COR-L47 (cell line): ENCODE measurements at regions not wholly inside any gene's neighbourhood (a gene's known extent, or its start where the extent isn't known, plus 50 kb on each side); places are given as distances from the start of the nearest gene placed in this dataset.

ENCODE experiments used
- DNase-seq: peaks from one replicate; lab custom pipeline; 2025; lab: John Stamatoyannopoulos, UW

DNA sequence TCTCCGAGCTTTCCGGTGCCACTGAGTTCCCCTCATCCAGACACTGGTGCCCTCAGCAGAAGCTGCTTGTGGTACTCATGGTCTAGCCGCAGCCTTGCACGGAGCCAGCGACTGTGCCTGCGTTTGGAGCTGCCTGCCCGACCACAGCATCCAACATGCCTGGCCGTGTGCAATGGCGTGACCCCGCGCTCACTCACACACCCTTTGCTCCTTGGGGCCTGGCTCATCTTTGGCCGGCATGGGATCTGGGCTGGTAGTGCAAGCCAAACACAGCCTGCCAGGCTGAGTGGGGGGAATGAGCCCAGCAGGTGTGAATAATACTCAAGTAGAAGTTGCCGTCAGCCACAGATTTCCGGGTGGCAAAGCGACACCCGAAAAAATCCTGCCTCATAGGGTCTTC, 1178.7 kb upstream of the GBE1 start:
- DNase-seq, result no peak

DNA sequence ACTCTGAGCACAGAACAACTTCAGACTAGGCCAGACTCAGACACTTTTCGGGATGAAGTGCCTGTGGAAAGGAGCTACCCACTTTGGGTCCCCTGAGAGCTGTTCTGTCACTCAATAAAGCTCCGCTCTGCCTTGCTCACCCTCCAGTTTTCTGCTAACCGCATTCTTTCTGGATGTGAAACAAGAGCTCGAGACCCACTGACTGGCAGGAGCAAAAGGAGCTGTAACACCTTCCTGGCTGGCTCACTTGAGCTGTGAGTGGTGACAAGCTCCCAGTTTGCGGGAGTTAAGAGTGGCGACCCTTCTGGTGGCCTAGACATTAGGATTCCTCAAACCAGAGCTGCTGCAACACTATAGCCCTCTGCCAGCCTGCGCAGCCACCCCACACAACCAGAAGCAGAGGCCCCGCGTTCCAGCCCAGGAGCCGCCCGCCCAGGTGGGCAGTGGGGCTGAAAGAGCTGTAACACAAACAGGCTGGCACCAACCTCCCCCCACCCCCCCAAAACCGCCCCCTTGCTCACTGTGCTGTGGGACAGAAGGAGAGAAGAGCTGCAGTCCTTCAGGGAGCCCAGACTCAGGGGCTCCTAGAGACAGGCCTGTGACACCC, 1178.1 kb upstream of the GBE1 start:
- no peak for DNase-seq

DNA sequence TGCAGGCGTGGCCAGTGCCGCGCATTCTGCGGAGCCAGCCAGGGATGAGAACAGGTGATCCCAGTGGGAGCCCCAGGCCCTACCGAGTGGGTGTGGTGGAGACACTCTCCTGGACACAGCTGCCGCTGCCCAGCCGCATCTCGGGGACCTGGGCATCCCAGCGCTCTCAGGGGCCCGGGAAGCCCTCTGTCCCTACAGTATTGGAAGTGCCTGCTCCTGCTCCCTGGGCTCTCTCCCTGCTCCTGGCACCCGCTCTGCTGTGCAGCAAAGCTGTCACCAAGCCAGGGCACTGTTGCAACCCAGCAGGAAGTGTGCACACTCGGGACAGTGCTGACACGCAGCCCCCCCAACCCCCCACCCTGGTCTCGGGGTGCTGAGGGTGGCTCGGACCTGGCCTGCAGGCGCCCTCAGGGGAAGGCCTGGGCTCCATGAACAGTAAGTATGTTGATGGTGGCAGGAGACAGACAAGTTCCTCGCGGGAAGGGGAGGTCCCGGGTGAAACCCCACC, 1177.4 kb upstream of the GBE1 start:
- DNase-seq, result no peak

DNA sequence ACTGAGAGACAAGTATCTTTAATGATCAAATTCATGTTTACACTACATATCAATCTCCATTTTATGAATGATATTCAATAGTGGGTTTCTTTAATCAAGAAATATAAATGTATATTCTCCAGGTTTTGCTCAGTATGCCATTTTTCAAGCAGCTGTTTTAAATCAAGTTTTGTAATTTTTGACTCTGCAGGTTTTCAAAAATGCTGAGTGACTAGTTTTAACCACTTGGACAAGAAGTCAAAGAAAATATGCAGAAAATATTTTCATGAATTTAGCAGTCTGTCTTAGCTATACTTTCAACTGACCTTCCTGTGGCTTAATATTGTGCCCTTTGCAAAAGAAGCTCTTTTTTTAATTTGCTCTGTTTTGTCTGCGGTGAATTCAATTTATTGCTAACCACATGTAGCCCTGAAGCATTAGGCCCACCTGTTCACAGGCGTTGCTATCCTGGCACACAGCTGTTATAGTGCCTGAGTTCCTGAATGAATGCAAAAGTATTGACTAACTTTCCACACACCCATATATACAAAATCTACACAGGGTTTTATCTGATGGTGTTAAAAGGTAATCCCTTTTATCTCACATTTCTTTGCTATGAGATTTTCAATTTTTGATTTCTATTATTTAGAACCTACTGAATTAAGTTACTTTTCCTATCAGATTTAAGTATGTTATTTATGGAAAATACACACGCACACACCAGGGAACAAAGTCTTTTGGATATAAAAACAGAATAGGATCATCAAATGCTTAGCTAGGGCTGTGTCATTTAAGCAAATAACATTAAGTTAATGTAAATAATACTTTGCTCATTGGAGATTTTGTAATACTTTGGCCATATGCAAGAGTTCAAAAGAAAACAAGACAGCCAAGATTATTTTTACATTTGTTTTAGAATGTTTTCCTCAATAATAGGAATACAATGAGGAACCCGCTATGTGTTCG, 1166.1 kb upstream of the GBE1 start:
- no peak for DNase-seq

DNA sequence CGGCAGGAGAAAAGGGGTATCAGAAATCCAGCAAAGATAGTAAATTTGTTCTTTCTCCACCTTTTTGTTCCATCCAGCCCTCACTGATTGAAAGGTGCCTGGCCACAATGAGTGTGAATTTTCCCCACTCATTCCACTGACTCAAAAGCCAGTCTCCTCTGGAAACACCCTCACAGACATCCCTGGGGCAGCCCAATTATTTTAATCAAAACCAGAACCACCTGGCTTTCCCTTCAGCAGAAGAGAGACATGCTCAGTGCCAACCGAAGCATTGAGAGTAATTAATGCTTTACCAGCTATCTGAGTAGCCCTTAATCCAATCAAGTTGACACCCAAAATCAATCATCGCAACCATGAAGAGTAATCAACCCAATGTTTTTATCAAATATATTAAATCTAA, 1129.6 kb upstream of the GBE1 start:
- no peak for DNase-seq

DNA sequence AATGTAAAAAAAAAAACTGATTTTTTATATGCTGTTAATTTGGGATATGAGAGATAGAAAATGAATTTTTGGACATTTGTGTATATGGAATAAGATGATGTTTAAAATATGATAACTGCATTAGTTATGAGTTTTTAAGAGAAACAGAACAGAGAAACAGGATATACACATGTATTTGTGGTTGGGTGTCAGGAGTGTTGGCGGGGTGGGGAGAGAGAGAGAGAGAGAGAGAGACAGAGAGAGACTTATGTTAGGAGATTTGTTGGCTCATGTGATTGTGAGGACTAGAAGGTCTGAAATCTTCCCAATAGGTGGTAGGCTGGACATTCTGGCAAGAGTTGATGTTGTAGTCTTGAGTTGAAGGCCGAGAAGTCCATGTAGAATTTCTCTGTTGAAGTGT, 1121.6 kb upstream of the GBE1 start:
- no peak for DNase-seq

DNA sequence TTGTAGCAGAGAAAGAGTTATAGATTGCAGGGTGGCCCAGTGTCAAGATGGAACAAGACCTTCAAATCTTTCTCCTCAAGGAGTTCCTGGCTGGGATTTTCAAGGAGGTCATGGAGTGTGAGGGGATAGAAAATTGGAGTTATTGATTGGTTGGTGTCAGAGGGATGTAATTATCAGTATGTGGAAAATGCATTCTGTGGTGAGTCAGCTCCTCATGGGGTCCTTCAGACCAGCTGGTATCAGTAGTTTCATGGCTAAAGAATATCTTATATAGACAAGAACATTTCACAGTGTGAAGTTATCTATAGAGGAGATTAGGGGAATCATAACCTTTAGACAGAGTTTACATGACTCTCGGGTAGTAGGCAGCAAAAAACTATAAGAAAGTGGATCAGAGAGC, 1114.0 kb upstream of the GBE1 start:
- DNase-seq, result no peak

DNA sequence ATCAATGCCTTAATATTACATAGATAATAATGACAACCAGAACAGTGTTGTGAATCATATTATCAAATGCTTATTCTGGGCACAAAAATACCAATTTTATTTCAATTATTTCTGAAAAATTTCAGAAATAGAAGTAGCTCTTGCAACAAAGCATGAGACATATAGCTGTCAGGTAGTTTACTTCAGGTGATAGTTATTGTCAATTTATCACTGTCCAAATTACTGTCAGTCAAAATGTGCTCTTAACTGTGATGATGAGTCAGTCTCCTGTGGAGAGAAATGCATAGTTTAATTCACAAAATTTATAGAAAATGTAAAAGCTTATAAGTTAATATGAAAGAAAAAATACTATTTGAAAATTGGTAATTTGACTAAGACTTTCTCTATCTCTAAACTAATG, 1078.4 kb upstream of the GBE1 start:
- no peak for DNase-seq

DNA sequence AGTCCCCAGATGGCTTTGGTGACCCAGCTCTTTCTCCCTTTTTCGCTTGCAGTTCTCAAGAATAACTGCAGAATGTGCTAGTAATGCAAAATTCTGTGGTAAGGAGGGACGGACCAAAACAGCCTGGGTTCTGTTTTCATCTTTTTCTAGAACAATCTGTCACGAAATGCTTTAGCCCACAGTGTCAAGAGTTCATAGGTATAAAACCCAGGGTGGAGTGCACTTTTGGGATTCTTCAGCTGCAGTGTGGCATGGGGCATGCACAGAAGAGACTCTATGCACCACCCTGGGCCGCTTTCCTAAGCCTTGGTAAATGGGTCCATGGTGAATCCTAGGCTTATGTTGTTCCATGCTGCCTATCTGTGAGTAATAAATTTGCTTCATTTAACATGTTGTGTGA, 1072.7 kb upstream of the GBE1 start:
- DNase-seq, result no peak

DNA sequence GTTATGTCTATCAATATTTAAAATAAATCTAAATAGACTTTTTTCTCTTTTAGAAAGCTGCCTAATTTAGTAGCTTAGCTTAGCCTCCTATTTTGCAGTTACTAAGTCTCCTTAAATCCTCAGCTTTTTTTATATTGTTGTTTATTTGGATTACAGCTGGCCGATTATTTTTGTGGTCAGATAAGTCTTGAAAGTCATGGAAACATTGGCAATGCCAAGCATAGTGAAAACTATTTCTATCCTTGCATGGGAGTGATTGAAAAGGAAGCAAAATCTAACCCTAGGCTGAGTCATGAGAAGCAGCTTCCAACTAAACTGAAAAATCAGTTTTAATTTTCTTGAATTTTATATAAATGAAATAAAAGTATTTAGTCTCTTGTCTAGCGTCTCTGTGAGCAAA, 1063.0 kb upstream of the GBE1 start:
- DNase-seq, result no peak

DNA sequence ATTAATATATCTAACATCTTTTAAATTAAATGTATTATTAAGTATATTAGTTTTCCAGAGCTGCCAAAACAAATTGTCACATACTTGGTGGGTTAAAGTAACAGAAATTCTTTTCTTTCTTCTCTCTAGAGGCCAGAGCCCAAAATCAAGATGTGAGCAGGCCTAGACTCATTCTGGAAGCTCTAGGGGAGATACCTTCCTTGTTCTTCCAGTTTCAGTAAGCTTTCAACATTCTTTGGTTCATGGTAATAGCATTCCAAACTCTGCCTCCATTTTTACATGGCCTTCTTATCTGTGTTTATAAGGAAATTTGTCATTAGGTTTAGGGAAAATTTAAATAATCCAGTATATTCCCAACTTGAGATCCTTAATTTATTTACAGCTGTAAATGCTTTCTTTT, 1054.6 kb upstream of the GBE1 start:
- no peak for DNase-seq

DNA sequence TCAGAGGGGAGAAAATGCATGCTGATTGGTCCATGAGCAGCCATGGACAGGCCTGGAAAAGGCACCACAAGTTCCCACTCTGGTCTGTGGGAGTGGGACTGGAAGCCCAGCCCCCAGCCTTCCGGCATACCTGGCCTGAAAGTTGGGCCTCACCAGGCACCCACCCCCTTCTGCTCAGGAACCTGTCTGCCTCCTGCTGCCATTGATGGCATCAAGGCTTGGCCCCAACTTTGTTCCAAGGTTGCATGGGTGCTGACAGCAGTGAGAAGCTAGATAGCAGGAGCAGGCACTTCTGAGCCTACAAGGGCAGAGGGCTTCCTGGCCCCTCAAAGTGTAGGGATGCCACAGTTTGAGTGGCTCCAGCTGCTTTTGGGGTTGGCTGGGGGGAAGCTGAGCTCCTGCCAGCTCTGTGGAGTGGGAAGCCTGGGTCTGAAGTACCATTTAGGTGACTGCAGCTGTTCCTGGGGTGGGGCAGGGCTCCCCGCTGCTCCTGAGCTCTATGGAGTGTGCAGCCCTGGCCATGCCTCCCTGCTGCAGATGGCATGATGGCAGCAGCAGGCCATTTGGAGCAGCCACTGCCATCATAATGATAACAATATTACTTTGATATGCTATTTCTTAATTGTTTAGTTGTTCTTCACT, 1054.1 kb upstream of the GBE1 start:
- no peak for DNase-seq

DNA sequence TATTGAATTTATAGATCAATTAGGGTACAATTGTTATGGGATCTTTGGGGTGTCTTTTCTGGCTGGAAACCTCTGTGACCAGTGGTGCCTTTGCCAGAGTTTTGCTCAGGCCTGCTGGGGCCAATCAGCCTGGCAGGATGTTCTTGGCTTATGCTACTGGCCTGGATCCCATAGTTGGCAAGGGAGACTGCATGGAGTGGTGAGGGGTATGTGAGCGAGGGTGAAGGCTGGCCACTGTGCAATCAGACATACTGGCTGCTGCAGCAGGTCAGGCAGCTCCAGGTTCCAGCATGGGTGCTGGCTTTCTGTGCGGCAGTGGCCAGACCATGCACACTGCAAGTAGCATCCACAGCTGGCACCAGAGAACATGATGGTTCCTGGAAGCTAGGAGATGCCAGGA, 1053.2 kb upstream of the GBE1 start:
- DNase-seq, result no peak

DNA sequence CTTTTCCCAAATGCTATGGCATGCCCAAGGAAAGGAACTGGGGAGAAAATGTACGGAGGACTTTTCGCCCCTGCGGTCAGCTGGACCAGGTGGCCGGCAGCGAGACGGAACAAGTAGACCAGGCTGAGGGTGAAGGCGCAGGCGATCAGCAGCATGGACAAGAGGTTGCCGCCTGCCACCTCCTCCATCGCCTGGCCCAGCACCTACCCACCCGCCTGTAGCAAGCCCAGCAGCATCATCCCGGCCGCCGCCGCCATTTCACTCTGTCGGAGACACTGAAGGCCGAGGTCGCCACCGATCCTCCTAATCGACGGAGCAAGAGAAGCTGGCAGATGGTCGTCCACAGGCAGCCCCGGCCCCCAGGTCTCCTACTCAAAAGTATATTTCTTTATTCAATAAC, 1046.3 kb upstream of the GBE1 start:
- no peak for DNase-seq

DNA sequence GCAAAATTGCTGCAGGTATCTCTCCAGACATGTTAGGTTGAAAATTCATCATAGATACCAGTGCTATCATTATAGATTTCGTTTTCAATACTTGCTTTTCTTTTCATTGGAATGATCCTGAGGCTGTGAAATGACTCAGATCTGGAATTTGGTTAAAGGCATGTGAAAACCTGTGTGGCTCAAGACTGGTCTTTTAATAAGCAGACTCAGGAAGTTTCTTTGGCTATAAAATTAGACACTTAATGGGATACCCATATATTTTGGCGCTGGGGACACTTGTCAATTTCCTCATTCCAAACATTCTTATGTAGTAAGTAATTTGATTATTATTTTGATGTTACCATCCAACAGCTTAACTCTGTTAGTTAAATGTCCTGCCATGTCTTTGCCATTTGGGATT, 1041.1 kb upstream of the GBE1 start:
- DNase-seq, result no peak

DNA sequence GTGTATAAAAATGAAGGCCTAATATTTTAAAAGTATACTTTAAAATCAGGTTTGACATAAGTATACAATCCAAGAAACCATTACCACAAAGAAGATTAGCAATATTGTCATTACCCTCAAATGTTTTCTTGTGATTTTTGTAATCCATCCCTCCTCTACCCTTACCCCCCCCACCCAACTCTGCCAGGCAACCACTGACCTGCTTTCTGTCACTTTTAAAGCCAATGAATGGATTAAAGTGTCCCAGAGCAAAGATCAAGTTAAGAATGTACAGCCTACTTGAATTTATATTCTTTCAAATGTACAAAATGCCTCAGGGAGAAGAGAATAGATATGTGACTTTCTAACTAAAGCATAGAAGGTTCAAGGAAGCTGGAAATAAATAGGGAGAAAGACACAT, 1038.8 kb upstream of the GBE1 start:
- no peak for DNase-seq

DNA sequence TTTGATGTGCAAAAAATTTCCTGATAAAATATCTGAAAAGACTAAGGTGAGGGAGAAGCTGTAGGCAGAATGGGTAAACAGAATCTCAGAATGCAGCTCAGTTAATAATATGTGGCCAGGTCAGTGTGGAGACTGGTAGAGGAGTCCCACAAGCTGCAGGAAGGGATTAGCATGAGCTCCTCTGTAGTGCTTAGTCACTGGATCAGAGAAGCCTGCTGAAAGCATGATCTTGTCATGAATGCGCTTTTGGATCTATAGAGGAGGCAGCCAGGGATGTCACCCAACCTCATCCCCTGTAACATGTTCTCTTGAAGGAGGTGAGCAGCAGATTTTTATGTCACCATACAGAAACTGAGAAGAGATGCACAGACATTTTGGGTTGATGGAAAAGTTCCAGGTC, 1035.3 kb upstream of the GBE1 start:
- no peak for DNase-seq

DNA sequence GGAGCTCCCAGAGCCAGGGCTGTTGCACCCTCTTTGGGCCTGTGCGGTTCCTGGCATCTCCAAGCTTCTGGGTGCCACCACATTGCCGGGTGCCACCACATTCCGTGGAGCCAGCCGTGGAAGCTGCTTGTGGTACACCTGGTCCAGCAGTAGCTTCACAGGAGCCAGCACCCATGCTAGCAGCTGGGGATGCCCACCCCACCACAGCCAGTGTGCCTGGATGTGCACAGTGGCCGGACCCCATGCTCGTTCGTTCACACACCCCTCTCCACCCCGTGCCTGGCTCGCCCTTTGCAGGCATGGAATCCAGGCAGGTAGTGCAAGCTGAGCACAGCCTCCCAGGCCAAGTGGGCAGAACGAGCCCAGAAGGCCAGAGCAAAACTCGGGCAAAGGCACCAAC, 1029.8 kb upstream of the GBE1 start:
- DNase-seq, result no peak

DNA sequence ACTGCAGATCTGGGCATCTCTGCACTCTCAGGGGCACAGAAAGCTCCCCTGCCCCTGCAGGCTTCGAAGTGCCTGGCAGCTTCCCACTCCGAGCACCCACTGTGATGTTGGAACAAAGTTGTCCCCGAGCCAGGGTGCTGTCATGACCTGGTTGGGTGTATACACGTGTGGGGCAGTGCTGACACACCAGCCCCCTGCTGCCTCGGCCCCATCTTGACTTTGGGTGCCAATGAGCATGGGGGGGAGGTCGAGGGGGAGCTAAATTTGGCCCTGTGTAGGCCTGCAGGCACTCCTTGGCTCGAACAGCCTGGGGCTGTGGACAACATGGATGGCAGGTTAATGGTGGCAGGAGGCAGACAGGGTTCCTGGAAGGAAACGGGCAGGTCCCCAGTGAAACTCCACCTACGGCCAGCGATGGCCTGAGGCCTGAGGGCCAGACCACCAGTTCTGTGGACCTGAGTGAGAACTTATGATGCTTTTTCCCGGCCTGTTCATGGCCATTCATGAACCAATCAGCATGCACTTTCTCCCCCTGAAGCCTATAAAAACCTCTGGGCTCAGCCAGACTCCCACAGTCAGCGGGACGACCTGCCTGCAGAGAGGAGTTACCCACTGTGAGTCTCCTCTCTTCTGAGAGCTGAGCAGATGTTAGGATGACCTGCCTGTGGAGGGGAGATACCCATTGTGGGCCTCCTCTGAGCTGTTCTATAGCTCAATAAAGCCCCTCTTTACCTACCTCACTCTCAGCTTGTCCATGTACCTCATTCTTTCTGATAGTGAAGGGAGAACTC, 1029.1 kb upstream of the GBE1 start:
- DNase-seq, result no peak

DNA sequence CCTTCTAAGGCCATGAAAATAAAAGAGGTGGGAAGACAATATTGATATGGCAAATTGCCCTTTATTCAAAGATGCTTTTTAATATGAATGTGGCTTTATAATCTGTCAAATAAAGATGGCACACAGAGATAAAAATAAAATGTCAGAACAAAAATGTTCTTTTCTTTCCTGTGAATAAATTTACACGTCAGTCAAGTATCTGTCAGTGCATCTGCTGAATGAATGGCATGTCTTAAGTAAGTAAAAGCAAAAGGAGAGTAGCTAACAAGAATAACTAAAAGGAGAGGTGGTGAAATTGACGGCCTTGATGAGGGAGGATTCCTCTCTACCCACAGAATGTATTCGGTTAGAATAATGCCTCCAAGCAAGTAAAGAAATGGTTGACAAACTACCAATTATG, 1021.7 kb upstream of the GBE1 start:
- no peak for DNase-seq

DNA sequence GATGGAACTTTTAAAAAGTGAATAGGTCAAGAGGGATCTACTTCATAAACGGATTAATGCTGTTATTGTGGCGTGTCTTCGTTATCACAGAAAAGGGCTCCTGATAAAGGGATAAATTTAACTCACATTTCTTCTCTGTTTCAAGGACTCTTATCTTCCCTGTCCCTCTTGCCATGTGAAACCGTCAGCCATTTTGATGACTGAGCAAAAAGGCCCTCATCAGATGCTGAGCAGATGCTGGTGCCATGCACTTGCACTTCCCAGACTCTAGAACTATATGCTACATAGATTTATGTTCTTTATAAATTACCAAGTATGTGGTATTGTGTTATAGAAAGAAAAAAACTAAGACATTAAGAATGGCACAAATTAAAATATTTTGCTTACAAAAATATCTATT, 1011.8 kb upstream of the GBE1 start:
- no peak for DNase-seq

DNA sequence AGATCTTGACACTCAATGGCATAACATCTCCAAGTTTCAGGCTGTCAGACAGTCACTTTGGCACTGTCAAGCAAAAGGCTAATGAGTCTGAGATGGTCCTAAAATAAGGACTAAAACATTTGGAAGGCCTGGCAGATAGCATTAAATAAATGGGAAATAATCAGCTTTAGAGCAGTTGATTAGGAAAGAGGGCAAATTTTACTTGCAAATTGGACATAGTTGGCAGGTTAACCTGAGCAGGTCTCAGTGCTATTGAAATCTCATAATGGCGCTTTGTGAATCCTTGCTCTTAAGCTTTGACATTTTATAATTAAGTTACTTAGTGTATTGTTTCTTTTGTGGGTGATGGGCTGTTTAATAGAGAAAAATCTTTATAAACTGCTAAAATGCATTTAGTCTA, 1003.1 kb upstream of the GBE1 start:
- no peak for DNase-seq
